ENCODE measurements at regions not wholly inside any gene's neighbourhood (a gene's known extent, or its start where the extent isn't known, plus 50 kb on each side); places are given as distances from the start of the nearest gene placed in this dataset.

GRCh38 chr4:4693755-4694295, 152.0 kb upstream of the STX18 start:
- Histone ChIP-seq H3K4me1 (no peaks in the 10 kb centered on the region), H3K4me3 (no peak overlapping the region), H3K27me3 (no peaks in the 10 kb centered on the region), H3K27ac (no peak overlapping the region), H3K36me3 (no peaks in the 10 kb centered on the region), H3K9me3 (no peaks in the 10 kb centered on the region)
- intact Hi-C loops (cut with DNase I) = no loop called here
- DNase-seq (ENCODE audit: low spot score in 2 of 2) = no peak
- TF ChIP-seq CTCF (IDR thresholded peaks at IDR 0.05) = no peak

GRCh38 chr4:4693258-4693657, 151.4 kb upstream of the STX18 start:
- H3K4me1 ChIP-seq = no peaks in the 10 kb centered on the region
- intact Hi-C loops (cut with DNase I) = no loop called here
- TF ChIP-seq CTCF (IDR thresholded peaks at IDR 0.05) = no peak
- no peak for DNase-seq (ENCODE audit: low spot score in 2 of 2)
- H3K27me3 ChIP-seq = no peaks in the 10 kb centered on the region
- H3K4me3 ChIP-seq = no peak overlapping the region
- H3K27ac ChIP-seq = no peak overlapping the region
- no peaks in the 10 kb centered on the region for H3K36me3 ChIP-seq
- H3K9me3 ChIP-seq = no peaks in the 10 kb centered on the region

- Histone ChIP-seq H3K4me3 (no peak overlapping the region), H3K9me3 (no peaks in the 10 kb centered on the region), H3K27me3 (no peaks in the 10 kb centered on the region), H3K27ac (no peak overlapping the region), H3K4me1 (no peaks in the 10 kb centered on the region), H3K36me3 (no peaks in the 10 kb centered on the region)
- intact Hi-C loops (cut with DNase I) = no loop called here
- DNase-seq (ENCODE audit: low spot score in 2 of 2) = no peak
- TF ChIP-seq CTCF (IDR thresholded peaks at IDR 0.05) = no peak
Observed at GRCh38 chr4:4690854-4691253, 149.0 kb upstream of the STX18 start.

- Histone ChIP-seq H3K27me3 (no peaks in the 10 kb centered on the region), H3K9me3 (no peaks in the 10 kb centered on the region), H3K4me1 (no peaks in the 10 kb centered on the region), H3K36me3 (no peaks in the 10 kb centered on the region), H3K27ac (no peak overlapping the region), H3K4me3 (no peak overlapping the region)
- intact Hi-C loops (cut with DNase I) = no loop called here
- TF ChIP-seq CTCF (IDR thresholded peaks at IDR 0.05) = no peak
- DNase-seq (ENCODE audit: low spot score in 2 of 2) = no peak
Observed at GRCh38 chr4:4689694-4690440, 148.0 kb upstream of the STX18 start.

- no peak overlapping the region for H3K4me3 ChIP-seq
- DNase-seq (ENCODE audit: low spot score in 2 of 2) = no peak
- intact Hi-C loops (cut with DNase I) = no loop called here
- no peak for TF ChIP-seq CTCF (IDR thresholded peaks at IDR 0.05)
- H3K27ac ChIP-seq = no peak overlapping the region
- H3K4me1 ChIP-seq = no peaks in the 10 kb centered on the region
- H3K27me3 ChIP-seq = no peaks in the 10 kb centered on the region
- H3K9me3 ChIP-seq = no peaks in the 10 kb centered on the region
- H3K36me3 ChIP-seq = no peaks in the 10 kb centered on the region
Observed at GRCh38 chr4:4687935-4688727, 146.3 kb upstream of the STX18 start.
